ENCODE measurements at regions not wholly inside any gene's neighbourhood (a gene's known extent, or its start where the extent isn't known, plus 50 kb on each side); places are given as distances from the start of the nearest gene placed in this dataset.

DNA sequence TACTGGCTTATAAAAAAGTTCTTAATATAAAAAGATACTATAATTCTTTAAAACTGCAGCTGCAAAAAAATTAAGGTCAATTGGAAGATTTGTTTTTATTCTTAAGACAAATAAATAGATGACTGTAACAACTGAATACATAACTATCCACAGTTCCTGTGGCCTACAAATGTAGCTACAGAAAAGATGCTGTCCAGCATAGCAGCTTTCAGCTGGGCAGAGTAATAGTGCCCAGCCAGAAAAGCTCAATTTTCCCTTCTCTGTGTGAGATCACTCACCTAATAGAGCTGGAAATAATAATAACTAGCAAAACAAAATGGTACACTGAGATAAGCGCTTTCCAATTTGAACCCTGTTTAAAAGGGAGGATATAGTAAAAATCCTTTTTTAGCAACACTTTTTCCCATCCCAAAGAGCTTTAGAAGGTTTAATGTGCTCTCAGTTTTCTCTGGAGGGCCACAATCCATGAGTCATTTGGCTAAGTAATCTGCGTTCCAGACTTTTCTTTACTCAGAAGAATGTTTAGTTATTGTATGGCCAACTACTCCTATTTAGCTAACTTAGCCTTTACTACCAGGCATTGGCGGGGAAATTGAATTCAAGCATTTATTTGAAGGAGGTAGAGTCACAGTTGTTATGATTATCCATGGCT lies 158.1 kb upstream of the SLC39A10 start:
- TF ChIP-seq EZH2phosphoT487 (IDR thresholded peaks at IDR 0.05; ENCODE audit: borderline replicate concordance, low read depth, low read length) (no peak), CTCF (conservative IDR thresholded peaks at IDR 0.05; ENCODE audit: low read length) (no peak)
- H3K4me3 ChIP-seq (ENCODE audit: low read depth, low read length, poor library complexity, severe bottlenecking) = no peak overlapping the region
- intact Hi-C loops (cut with micrococcal nuclease; ENCODE audit: unreplicated experiment) = loop anchor here (1.0 kb wide), 1 partner anchor 161 kb away; no protein-coding TSS in a partner anchor
- H3K27ac ChIP-seq (ENCODE audit: low read depth, low read length, poor library complexity, severe bottlenecking) = no peak overlapping the region
- no peak for DNase-seq (ENCODE audit: low spot score)
- H2AFZ ChIP-seq (ENCODE audit: low read length) = no peak overlapping the region
- BruUV-seq (replicated peaks) = no TSS peak
- H3K36me3 ChIP-seq (ENCODE audit: insufficient read depth, low read length) = no peaks in the 10 kb centered on the region; the same call in 1 of the 2 replicates
- POLR2A ChIA-PET = interaction anchor here (0.6 to 4.5 kb wide), 16 partner anchors 9 to 208 kb away, joined by 3 to 24 read pairs (median 3); no protein-coding TSS in a partner anchor
- H4K20me1 ChIP-seq (ENCODE audit: insufficient read depth, low read length) = no peaks in the 10 kb centered on the region
- no peaks in the 10 kb centered on the region for H3K79me2 ChIP-seq (ENCODE audit: insufficient read depth, low read depth, low read length)
- no peaks in the 10 kb centered on the region for H3K9me3 ChIP-seq (ENCODE audit: low read length)
- H3K9me2 ChIP-seq (ENCODE audit: insufficient read depth, low read length) = no peaks in the 10 kb centered on the region
- peaks cover 29% of the 10 kb centered on the region for H3K4me1 ChIP-seq (ENCODE audit: insufficient read depth, low read length, poor library complexity, severe bottlenecking)
- CTCF ChIA-PET (ENCODE audit: unreplicated experiment) = interaction anchor here (1.4 to 1.7 kb wide), 4 partner anchors 8 to 161 kb away, joined by 3 to 9 read pairs (median 4); partner anchors contain the start of gene SLC39A10
- no peak overlapping the region for H3K4me2 ChIP-seq (ENCODE audit: low read length)

GRCh38 chr2:195498176-195498575 lies 158.8 kb upstream of the SLC39A10 start:
- DNase-seq (ENCODE audit: low spot score) = peak; percentile 67
- Histone ChIP-seq H3K4me3 (ENCODE audit: low read depth, low read length, poor library complexity, severe bottlenecking) (no peak overlapping the region), H3K27ac (ENCODE audit: low read depth, low read length, poor library complexity, severe bottlenecking) (no peak overlapping the region), H3K4me1 (ENCODE audit: insufficient read depth, low read length, poor library complexity, severe bottlenecking) (peaks cover 30% of the 10 kb centered on the region), H4K20me1 (ENCODE audit: insufficient read depth, low read length) (no peaks in the 10 kb centered on the region), H3K4me2 (ENCODE audit: low read length) (no peak overlapping the region), H3K9me2 (ENCODE audit: insufficient read depth, low read length) (no peaks in the 10 kb centered on the region), H3K9me3 (ENCODE audit: low read length) (no peaks in the 10 kb centered on the region), H3K79me2 (ENCODE audit: insufficient read depth, low read depth, low read length) (no peaks in the 10 kb centered on the region), H2AFZ (ENCODE audit: low read length) (peak overlapping the region; percentile 11; the same call in 1 of the 2 replicates), H3K36me3 (ENCODE audit: insufficient read depth, low read length) (no peaks in the 10 kb centered on the region; the same call in 1 of the 2 replicates)
- intact Hi-C loops (cut with micrococcal nuclease; ENCODE audit: unreplicated experiment) = loop anchor here (1.0 kb wide), 1 partner anchor 162 kb away; no protein-coding TSS in a partner anchor
- CTCF ChIA-PET (ENCODE audit: unreplicated experiment) = interaction anchor here (0.6 to 1.7 kb wide), 5 partner anchors 9 to 162 kb away, joined by 3 to 9 read pairs (median 3); partner anchors contain the start of gene SLC39A10
- POLR2A ChIA-PET = interaction anchor here (0.6 to 4.5 kb wide), 11 partner anchors 10 to 164 kb away, joined by 3 to 24 read pairs (median 4); no protein-coding TSS in a partner anchor
- BruUV-seq (replicated peaks) = no TSS peak
- TF ChIP-seq EZH2phosphoT487 (IDR thresholded peaks at IDR 0.05; ENCODE audit: borderline replicate concordance, low read depth, low read length) = no peak
- peak; percentile 84 for TF ChIP-seq CTCF (conservative IDR thresholded peaks at IDR 0.05; ENCODE audit: low read length)
